Omental fat pad (tissue), 3 donors: ENCODE measurements at regions not wholly inside any gene's neighbourhood (a gene's known extent, or its start where the extent isn't known, plus 50 kb on each side); places are given as distances from the start of the nearest gene placed in this dataset.

Source experiments
- ATAC-seq: fragments of 150-250 bp; one replicate; pipeline ENCODE4 v1.9.1; 2016; ENCODE audit warnings: mild to moderate bottlenecking, moderate library complexity; ENCODE audit not compliant: low FRiP score
- DNase-seq: peaks from one replicate; pipeline ENCODE4 v3.0.0-alpha.2; 2019; ENCODE audit warnings: low spot score
- CTCF ChIP-seq, 3 donors: fragments of 450-650 bp; IDR thresholded peaks; one replicate each; pipeline ENCODE4 v1.5.1; 2016 to 2017; ENCODE audit warnings: antibody characterized with exemption in 3 of 3, mild to moderate bottlenecking in 3 of 3, moderate library complexity in 2 of 3

GRCh38 chr2:111692311-111692710 lies 191.7 kb downstream of the ANAPC1 start:
- no peak for TF ChIP-seq CTCF (IDR thresholded peaks at IDR 0.05)
- DNase-seq (no peak), ATAC-seq (no peak)

- ATAC-seq (no peak), DNase-seq (no peak)
- no peak for TF ChIP-seq CTCF (IDR thresholded peaks at IDR 0.05)
These were observed 189.3 kb downstream of the ANAPC1 start for GRCh38 chr2:111694700-111695101.

GRCh38 chr2:111695441-111696007 lies 188.5 kb downstream of the ANAPC1 start:
- no peak for TF ChIP-seq CTCF (IDR thresholded peaks at IDR 0.05)
- no peak for ATAC-seq
- no peak for DNase-seq

GRCh38 chr2:111696226-111696625 lies 187.8 kb downstream of the ANAPC1 start:
- DNase-seq (no peak), ATAC-seq (no peak)
- no peak for TF ChIP-seq CTCF (IDR thresholded peaks at IDR 0.05)

- ATAC-seq (no peak), DNase-seq (no peak)
- no peak for TF ChIP-seq CTCF (IDR thresholded peaks at IDR 0.05)
These were observed 186.4 kb downstream of the ANAPC1 start for GRCh38 chr2:111697560-111697959.

GRCh38 chr2:111698089-111698488 lies 185.9 kb downstream of the ANAPC1 start:
- no peak for TF ChIP-seq CTCF (IDR thresholded peaks at IDR 0.05)
- DNase-seq (no peak), ATAC-seq (no peak)

- DNase-seq (peak; percentile 69), ATAC-seq (peak; percentile 98)
- TF ChIP-seq CTCF (IDR thresholded peaks at IDR 0.05) = no peak
These were observed 185.0 kb downstream of the ANAPC1 start for GRCh38 chr2:111698743-111699554.
